Esophagus muscularis mucosa (tissue), 4 donors: ENCODE measurements at regions not wholly inside any gene's neighbourhood (a gene's known extent, or its start where the extent isn't known, plus 50 kb on each side); places are given as distances from the start of the nearest gene placed in this dataset.

Source experiments
- DNase-seq: peaks from one replicate; pipeline ENCODE4 v3.0.0-alpha.2; 2017; ENCODE audit errors: extremely low spot score
- H3K27ac ChIP-seq, 4 donors: fragments of 200-600 bp; sonication (generic); replicated peaks in 1 of 4; 1 replicate in 3 of 4; 2 replicates in 1 of 4; pipeline ENCODE4 v1.5.1; 2016 to 2019; ENCODE audit warnings: mild to moderate bottlenecking in 1 of 4
- H3K27me3 ChIP-seq, 4 donors: fragments of 200-600 bp; sonication (generic); one replicate each; pipeline versions ENCODE4 v1.5.1 to v1.6.0; 2016 to 2019
- H3K36me3 ChIP-seq, 4 donors: fragments of 200-600 bp; sonication (generic); one replicate each; pipeline ENCODE4 v1.5.1; 2016 to 2019
- H3K4me1 ChIP-seq, 4 donors: fragments of 200-600 bp; sonication (generic); one replicate each; pipeline ENCODE4 v1.5.1; 2016 to 2019
- H3K4me3 ChIP-seq, 4 donors: fragments of 200-600 bp; sonication (generic); 1 replicate in 2 of 4; 2 replicates in 2 of 4; pipeline ENCODE4 v1.5.1; 2016 to 2019; ENCODE audit warnings: mild to moderate bottlenecking in 4 of 4, moderate library complexity in 1 of 4
- H3K9me3 ChIP-seq, 4 donors: fragments of 200-600 bp; sonication (generic); 1 replicate in 3 of 4; 2 replicates in 1 of 4; pipeline ENCODE4 v1.5.1; 2016 to 2019
- EP300 ChIP-seq: sonication (generic); formaldehyde crosslinking; IDR thresholded peaks from one replicate; pipeline ENCODE4 v1.6.1; 2017; ENCODE audit warnings: antibody characterized with exemption
- POLR2A ChIP-seq: fragments of 450-650 bp; IDR thresholded peaks from one replicate; pipeline ENCODE4 v1.6.1; 2017; ENCODE audit warnings: antibody characterized with exemption, moderate library complexity, mild to moderate bottlenecking, low read depth
- POLR2AphosphoS5 ChIP-seq, 2 donors: sonication (generic); formaldehyde crosslinking; IDR thresholded peaks; one replicate each; pipeline ENCODE4 v1.6.1; 2017; ENCODE audit warnings: antibody characterized with exemption in 2 of 2
- WGBS: methylation state at CpG from one replicate; pipeline ENCODE4 v1.1.5; 2018; 5-methylcytosine and 5-hydroxymethylcytosine counted together
- intact Hi-C: fragments of 100-400 bp; cut with DNase I; formaldehyde crosslinking; loops from one replicate; pipeline ENCODE4 v1.15.1; 2023
- TF ChIP-seq, protein P1 (sequence below), 3 experiments: fragments of 200-600 bp in 2 of 3; fragments of 450-650 bp in 1 of 3; sonication (generic) in 2 of 3; IDR thresholded peaks; one replicate each; pipeline ENCODE4 v1.5.1; 2017 to 2019; ENCODE audit warnings: antibody characterized with exemption in 3 of 3, mild to moderate bottlenecking in 2 of 3, moderate library complexity in 1 of 3

- H3K27ac ChIP-seq: no peak overlapping the region
- no peak for DNase-seq
- H3K36me3 ChIP-seq: no peaks in the 10 kb centered on the region
- no peak overlapping the region for H3K4me3 ChIP-seq
- intact Hi-C loops: no loop called here
- no peak for TF ChIP-seq EP300
- no peak for TF ChIP-seq POLR2A
- TF ChIP-seq POLR2AphosphoS5 (IDR thresholded peaks at IDR 0.05): no peak
- TF ChIP-seq, protein P1, sequence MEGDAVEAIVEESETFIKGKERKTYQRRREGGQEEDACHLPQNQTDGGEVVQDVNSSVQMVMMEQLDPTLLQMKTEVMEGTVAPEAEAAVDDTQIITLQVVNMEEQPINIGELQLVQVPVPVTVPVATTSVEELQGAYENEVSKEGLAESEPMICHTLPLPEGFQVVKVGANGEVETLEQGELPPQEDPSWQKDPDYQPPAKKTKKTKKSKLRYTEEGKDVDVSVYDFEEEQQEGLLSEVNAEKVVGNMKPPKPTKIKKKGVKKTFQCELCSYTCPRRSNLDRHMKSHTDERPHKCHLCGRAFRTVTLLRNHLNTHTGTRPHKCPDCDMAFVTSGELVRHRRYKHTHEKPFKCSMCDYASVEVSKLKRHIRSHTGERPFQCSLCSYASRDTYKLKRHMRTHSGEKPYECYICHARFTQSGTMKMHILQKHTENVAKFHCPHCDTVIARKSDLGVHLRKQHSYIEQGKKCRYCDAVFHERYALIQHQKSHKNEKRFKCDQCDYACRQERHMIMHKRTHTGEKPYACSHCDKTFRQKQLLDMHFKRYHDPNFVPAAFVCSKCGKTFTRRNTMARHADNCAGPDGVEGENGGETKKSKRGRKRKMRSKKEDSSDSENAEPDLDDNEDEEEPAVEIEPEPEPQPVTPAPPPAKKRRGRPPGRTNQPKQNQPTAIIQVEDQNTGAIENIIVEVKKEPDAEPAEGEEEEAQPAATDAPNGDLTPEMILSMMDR (IDR thresholded peaks at IDR 0.05): no peak
- WGBS: 28% methylated on average over 4 of the region's 4 CpGs
- H3K4me1 ChIP-seq: peaks cover 0 to 10% (median 8%) of the 10 kb centered on the region in 4 donors
- H3K9me3 ChIP-seq: no peaks in the 10 kb centered on the region
- peaks cover 0 to 12% (median 0%) of the 10 kb centered on the region in 4 donors for H3K27me3 ChIP-seq
These were observed 179.1 kb upstream of the MIR17HG start for GRCh38 chr13:91168386-91168711.

DNA sequence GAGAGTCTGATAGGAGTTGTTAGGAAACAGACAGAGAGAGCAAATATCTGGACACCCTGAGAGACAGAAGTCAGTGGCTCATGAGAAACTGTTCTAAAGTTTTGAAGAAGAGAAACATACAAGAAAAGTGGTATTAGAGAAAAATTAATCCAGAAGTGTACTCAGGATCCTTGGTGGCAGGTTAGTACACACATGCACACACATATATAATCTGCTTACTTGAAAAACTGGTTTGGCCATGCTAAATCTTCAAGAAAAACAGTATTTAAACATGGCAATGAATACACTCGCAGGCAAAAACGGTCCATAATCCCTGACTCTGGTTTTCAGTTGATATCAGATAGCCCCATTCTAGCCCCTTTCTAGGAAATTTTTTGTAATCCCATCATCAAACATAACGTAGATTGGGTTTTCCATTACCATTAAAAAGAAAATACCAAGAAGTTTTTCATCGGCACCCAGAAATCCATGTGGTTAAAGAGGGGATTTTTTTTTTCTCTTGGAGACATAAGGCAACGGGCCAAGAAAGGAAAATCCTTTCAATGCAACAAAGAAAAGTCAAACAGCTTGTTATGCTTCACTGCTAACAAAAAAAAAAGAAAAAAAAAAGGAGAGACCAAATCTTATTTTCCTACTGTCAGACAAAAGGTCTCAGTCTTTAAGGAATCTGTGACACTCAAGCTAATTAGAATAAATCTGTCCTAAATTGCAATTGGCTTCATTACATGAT lies 178.0 kb upstream of the MIR17HG start:
- no peak for DNase-seq
- Histone ChIP-seq H3K9me3 (no peaks in the 10 kb centered on the region), H3K36me3 (no peaks in the 10 kb centered on the region), H3K4me3 (no peak overlapping the region), H3K4me1 (peaks cover 0 to 10% (median 8%) of the 10 kb centered on the region in 4 donors), H3K27ac (no peak overlapping the region), H3K27me3 (peaks cover 0 to 20% (median 0%) of the 10 kb centered on the region in 4 donors)
- TF ChIP-seq, protein P1 (IDR thresholded peaks at IDR 0.05): no peak
- intact Hi-C loops: no loop called here
- 77% methylated on average over 5 of the region's 5 CpGs for WGBS

- Histone ChIP-seq H3K36me3 (no peaks in the 10 kb centered on the region), H3K4me1 (peaks cover 0 to 18% (median 16%) of the 10 kb centered on the region in 4 donors), H3K9me3 (no peaks in the 10 kb centered on the region), H3K4me3 (no peak overlapping the region), H3K27ac (no peak overlapping the region), H3K27me3 (peaks cover 0 to 31% (median 4%) of the 10 kb centered on the region in 4 donors)
- intact Hi-C loops: no loop called here
- TF ChIP-seq, protein P1 (IDR thresholded peaks at IDR 0.05): no peak
- TF ChIP-seq POLR2AphosphoS5 (IDR thresholded peaks at IDR 0.05) (no peak), EP300 (no peak), POLR2A (no peak)
- WGBS: 83% methylated on average over 4 of the region's 4 CpGs
- DNase-seq: no peak
These were observed 175.3 kb upstream of the MIR17HG start for GRCh38 chr13:91172160-91172559.

DNA sequence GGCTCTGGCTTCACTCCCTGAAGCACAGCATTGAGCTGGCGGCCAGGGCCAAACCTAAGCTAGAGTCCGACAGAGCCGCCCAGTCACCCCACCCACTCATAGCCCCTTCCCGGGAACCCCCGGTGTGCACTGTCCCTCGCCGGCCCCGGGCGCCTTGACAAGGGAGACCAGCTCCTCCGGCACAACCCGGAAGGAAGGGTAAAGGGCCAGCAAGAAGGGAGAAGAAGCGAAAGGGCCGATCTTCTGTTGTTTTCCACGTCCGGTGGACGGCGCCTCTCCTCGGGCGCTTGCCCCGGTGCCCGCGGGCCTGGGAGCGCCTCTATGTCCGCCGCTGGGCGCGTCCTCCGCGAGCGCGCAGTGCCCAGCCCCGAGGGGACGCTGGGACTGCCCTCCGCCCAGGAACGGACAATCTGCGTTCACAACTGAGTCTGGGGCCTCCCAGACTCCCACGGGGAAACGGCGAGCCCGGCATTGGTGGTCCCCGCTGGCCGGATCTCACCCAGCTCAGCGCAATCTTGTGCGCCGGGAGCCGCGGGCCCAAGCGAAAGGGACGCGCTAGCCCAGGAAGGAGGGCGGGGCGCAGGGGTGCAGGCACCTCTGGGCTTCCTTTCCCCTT lies 172.5 kb upstream of the MIR17HG start:
- Histone ChIP-seq H3K27ac (no peak overlapping the region), H3K27me3 (peaks cover 0 to 36% (median 4%) of the 10 kb centered on the region in 4 donors), H3K4me1 (peaks cover 0 to 9% (median 7%) of the 10 kb centered on the region in 4 donors), H3K36me3 (no peaks in the 10 kb centered on the region), H3K4me3 (peak overlapping the region; percentile 25 to 44 (median 36)), H3K9me3 (no peaks in the 10 kb centered on the region)
- intact Hi-C loops: no loop called here
- TF ChIP-seq POLR2A (no peak), POLR2AphosphoS5 (IDR thresholded peaks at IDR 0.05) (no peak)
- WGBS: 5% methylated on average over 19 of the region's 52 CpGs
- DNase-seq: no peak

GRCh38 chr13:91178099-91178498 lies 169.4 kb upstream of the MIR17HG start:
- DNase-seq: no peak
- H3K27ac ChIP-seq: no peak overlapping the region
- peaks cover 0 to 9% (median 7%) of the 10 kb centered on the region in 4 donors for H3K4me1 ChIP-seq
- intact Hi-C loops: no loop called here
- WGBS: 81% methylated on average over 1 of the region's 1 CpG
- no peaks in the 10 kb centered on the region for H3K36me3 ChIP-seq
- peaks cover 0 to 61% (median 4%) of the 10 kb centered on the region in 4 donors for H3K27me3 ChIP-seq
- H3K4me3 ChIP-seq: no peak overlapping the region
- no peaks in the 10 kb centered on the region for H3K9me3 ChIP-seq
- TF ChIP-seq POLR2AphosphoS5 (IDR thresholded peaks at IDR 0.05): no peak
- TF ChIP-seq EP300: no peak
- TF ChIP-seq POLR2A: no peak
- TF ChIP-seq, protein P1 (IDR thresholded peaks at IDR 0.05): no peak
